ENCODE measurements at regions not wholly inside any gene's neighbourhood (a gene's known extent, or its start where the extent isn't known, plus 50 kb on each side); places are given as distances from the start of the nearest gene placed in this dataset.

GRCh38 chr5:130689831-130690230 is 475.2 kb downstream of the HINT1 start:
- H3K27ac Mint-ChIP-seq, result no peak overlapping the region

GRCh38 chr5:130687085-130687733 is 477.8 kb downstream of the HINT1 start:
- no peaks in the 10 kb centered on the region for H3K9me3 Mint-ChIP-seq
- Histone ChIP-seq H3K4me1 (ENCODE audit: insufficient read depth, low read length) (no peaks in the 10 kb centered on the region), H3K4me3 (ENCODE audit: low read length) (no peak overlapping the region), H3K27ac (ENCODE audit: low read depth in 1 of 2, low read length in 2 of 2) (no peak overlapping the region), H3K9me3 (ENCODE audit: control insufficient read depth in 1 of 2, insufficient read depth in 1 of 2, low read length in 2 of 2) (no peaks in the 10 kb centered on the region), H3K27me3 (ENCODE audit: control insufficient read depth in 1 of 2, insufficient read depth in 2 of 2, low read length in 2 of 2) (peaks cover 4% of the 10 kb centered on the region in 2 experiments), H3K36me3 (ENCODE audit: insufficient read depth, low read length) (no peaks in the 10 kb centered on the region)
- intact Hi-C loops (cut with DNase I, micrococcal nuclease), result no loop called here
- H3K4me3 Mint-ChIP-seq, result no peak overlapping the region
- no peaks in the 10 kb centered on the region for H3K36me3 Mint-ChIP-seq (ENCODE audit: low read depth)
- ChIA-PET CTCF (interaction anchor here (1.4 kb wide), 1 partner anchor 13 kb away, joined by 3 read pairs; no protein-coding TSS in a partner anchor), POLR2A (no interaction called here)
- no peak overlapping the region for H3K27ac Mint-ChIP-seq
- H3K27me3 Mint-ChIP-seq, result peaks cover 39% of the 10 kb centered on the region
- DNase-seq (no peak), ATAC-seq (ENCODE audit: poor library complexity) (no peak)
- H3K4me1 Mint-ChIP-seq (ENCODE audit: low read depth), result no peaks in the 10 kb centered on the region
- no peak for TF ChIP-seq CTCF (IDR thresholded peaks at IDR 0.05)

More at GRCh38 chr5:130689831-130690230, 475.2 kb downstream of the HINT1 start:
- no peak for DNase-seq
- Histone ChIP-seq H3K36me3 (ENCODE audit: insufficient read depth, low read length) (no peaks in the 10 kb centered on the region), H3K4me3 (ENCODE audit: low read length) (no peak overlapping the region), H3K9me3 (ENCODE audit: control insufficient read depth in 1 of 2, insufficient read depth in 1 of 2, low read length in 2 of 2) (no peaks in the 10 kb centered on the region), H3K27ac (ENCODE audit: low read depth in 1 of 2, low read length in 2 of 2) (no peak overlapping the region), H3K27me3 (ENCODE audit: control insufficient read depth in 1 of 2, insufficient read depth in 2 of 2, low read length in 2 of 2) (peaks cover 4% of the 10 kb centered on the region in 2 experiments), H3K4me1 (ENCODE audit: insufficient read depth, low read length) (no peaks in the 10 kb centered on the region)
- Mint-ChIP-seq H3K36me3 (ENCODE audit: low read depth) (no peaks in the 10 kb centered on the region), H3K9me3 (no peaks in the 10 kb centered on the region), H3K27me3 (peaks cover 48% of the 10 kb centered on the region), H3K4me3 (no peak overlapping the region), H3K4me1 (ENCODE audit: low read depth) (no peaks in the 10 kb centered on the region)
- CTCF ChIA-PET, result no interaction called here
- POLR2A ChIA-PET, result no interaction called here
- no peak for ATAC-seq (ENCODE audit: poor library complexity)
- TF ChIP-seq CTCF (IDR thresholded peaks at IDR 0.05), result no peak
- intact Hi-C loops (cut with DNase I, micrococcal nuclease), result no loop called here

- ChIA-PET POLR2A (no interaction called here), CTCF (no interaction called here)
- Mint-ChIP-seq H3K27ac (no peak overlapping the region), H3K36me3 (ENCODE audit: low read depth) (no peaks in the 10 kb centered on the region), H3K4me3 (no peak overlapping the region), H3K27me3 (peaks cover 19% of the 10 kb centered on the region), H3K4me1 (ENCODE audit: low read depth) (no peaks in the 10 kb centered on the region), H3K9me3 (no peaks in the 10 kb centered on the region)
- intact Hi-C loops (cut with DNase I, micrococcal nuclease), result no loop called here
- no peak overlapping the region for H3K4me3 ChIP-seq (ENCODE audit: low read length)
- no peaks in the 10 kb centered on the region for H3K36me3 ChIP-seq (ENCODE audit: insufficient read depth, low read length)
- H3K9me3 ChIP-seq (ENCODE audit: control insufficient read depth in 1 of 2, insufficient read depth in 1 of 2, low read length in 2 of 2), result no peaks in the 10 kb centered on the region
- H3K4me1 ChIP-seq (ENCODE audit: insufficient read depth, low read length), result no peaks in the 10 kb centered on the region
- DNase-seq (no peak), ATAC-seq (ENCODE audit: poor library complexity) (no peak)
- H3K27ac ChIP-seq (ENCODE audit: low read depth in 1 of 2, low read length in 2 of 2), result no peak overlapping the region
- no peak for TF ChIP-seq CTCF (IDR thresholded peaks at IDR 0.05)
- no peaks in the 10 kb centered on the region for H3K27me3 ChIP-seq (ENCODE audit: control insufficient read depth in 1 of 2, insufficient read depth in 2 of 2, low read length in 2 of 2)
Observed at GRCh38 chr5:130678637-130679036, 486.4 kb downstream of the HINT1 start.
